Mesenchymal stem cell (in vitro differentiated cells and primary cell): ENCODE measurements at regions not wholly inside any gene's neighbourhood (a gene's known extent, or its start where the extent isn't known, plus 50 kb on each side); places are given as distances from the start of the nearest gene placed in this dataset.

Source experiments
- DNase-seq: peaks from one replicate; pipeline ENCODE4 v3.0.0-alpha.2; 2013
- H2AFZ ChIP-seq: one replicate; pipeline ENCODE4 v1.6.1; 2013; ENCODE audit warnings: low read depth, mild to moderate bottlenecking, control low read depth, inconsistent platforms, low read length, moderate library complexity
- H2AK5ac ChIP-seq: 2 replicates; pipeline ENCODE4 v1.6.1; 2013; ENCODE audit warnings: low read length, moderate library complexity, mild to moderate bottlenecking, inconsistent platforms; ENCODE audit not compliant: severe bottlenecking
- H2BK120ac ChIP-seq: one replicate; pipeline ENCODE4 v1.6.1; 2013; ENCODE audit warnings: low read depth, mild to moderate bottlenecking, inconsistent platforms, low read length, moderate library complexity
- H2BK12ac ChIP-seq, 2 experiments: one replicate each; pipeline ENCODE4 v1.6.1; 2013; ENCODE audit warnings: inconsistent platforms in 2 of 2, low read length in 2 of 2, mild to moderate bottlenecking in 2 of 2, moderate library complexity in 2 of 2, control low read depth in 1 of 2
- H2BK15ac ChIP-seq: one replicate; pipeline ENCODE4 v1.6.1; 2013; ENCODE audit warnings: mild to moderate bottlenecking, low read depth, inconsistent platforms; ENCODE audit not compliant: poor library complexity, severe bottlenecking
- H2BK5ac ChIP-seq: 2 replicates; pipeline ENCODE4 v1.6.1; 2013; ENCODE audit warnings: low read depth, mild to moderate bottlenecking, low read length, control low read depth, inconsistent platforms; ENCODE audit not compliant: poor library complexity, severe bottlenecking
- H3K14ac ChIP-seq, 2 experiments: one replicate each; pipeline ENCODE4 v1.6.1; 2013; ENCODE audit warnings: inconsistent platforms in 2 of 2, low read length in 2 of 2, control low read depth in 1 of 2, mild to moderate bottlenecking in 1 of 2, moderate library complexity in 1 of 2
- H3K18ac ChIP-seq, 2 experiments: one replicate each; pipeline ENCODE4 v1.6.1; 2013; ENCODE audit warnings: inconsistent platforms in 2 of 2, low read length in 2 of 2, control low read depth in 1 of 2, low read depth in 1 of 2, mild to moderate bottlenecking in 1 of 2
- H3K23ac ChIP-seq, 2 experiments: one replicate each; pipeline ENCODE4 v1.6.1; 2013; ENCODE audit warnings: inconsistent platforms in 2 of 2, low read length in 2 of 2, mild to moderate bottlenecking in 2 of 2, moderate library complexity in 2 of 2, control low read depth in 1 of 2
- H3K27ac ChIP-seq: 2 replicates; pipeline ENCODE4 v1.5.1; 2013; ENCODE audit warnings: mild to moderate bottlenecking, moderate library complexity, low read length, control low read depth, inconsistent platforms; ENCODE audit not compliant: poor library complexity, severe bottlenecking
- H3K27me3 ChIP-seq, 2 experiments: 2 replicates each; pipeline versions ENCODE4 v1.6.1 to v1.7.0; 2013; ENCODE audit warnings: low read length in 2 of 2, mild to moderate bottlenecking in 2 of 2, moderate library complexity in 2 of 2, control low read depth in 1 of 2, inconsistent platforms in 1 of 2; ENCODE audit not compliant: control insufficient read depth in 1 of 2, insufficient read depth in 1 of 2
- H3K36me3 ChIP-seq, 2 experiments: 2 replicates each; pipeline versions ENCODE4 v1.6.1 to v1.7.0; 2013; ENCODE audit warnings: low read length in 2 of 2, control low read depth in 1 of 2, inconsistent platforms in 1 of 2, low read depth in 1 of 2, mild to moderate bottlenecking in 1 of 2; ENCODE audit not compliant: insufficient read depth in 2 of 2, control insufficient read depth in 1 of 2
- H3K4ac ChIP-seq, 2 experiments: one replicate each; pipeline ENCODE4 v1.6.1; 2013; ENCODE audit warnings: inconsistent platforms in 2 of 2, low read length in 2 of 2, mild to moderate bottlenecking in 2 of 2, moderate library complexity in 2 of 2, control low read depth in 1 of 2, low read depth in 1 of 2
- H3K4me1 ChIP-seq: 2 replicates; pipeline ENCODE4 v1.6.1; 2013; ENCODE audit warnings: low read depth, low read length, control low read depth; ENCODE audit not compliant: control insufficient read depth, insufficient read depth
- H3K4me2 ChIP-seq: 2 replicates; pipeline ENCODE4 v1.6.1; 2013; ENCODE audit warnings: low read length, mild to moderate bottlenecking, inconsistent platforms; ENCODE audit not compliant: poor library complexity, severe bottlenecking
- H3K4me3 ChIP-seq, 2 experiments: 2 replicates each; pipeline versions ENCODE4 v1.5.1 to v1.7.0; 2013; ENCODE audit warnings: low read length in 2 of 2, mild to moderate bottlenecking in 2 of 2, control low read depth in 1 of 2, low read depth in 1 of 2; ENCODE audit not compliant: insufficient read depth in 1 of 2
- H3K79me1 ChIP-seq: replicated peaks from 2 replicates; pipeline ENCODE4 v1.6.1; 2013; ENCODE audit warnings: mild to moderate bottlenecking, control low read depth, low read length, inconsistent platforms; ENCODE audit not compliant: poor library complexity, severe bottlenecking
- H3K9ac ChIP-seq: 2 replicates; pipeline ENCODE4 v1.7.0; 2013; ENCODE audit warnings: mild to moderate bottlenecking, low read length, moderate library complexity
- H3K9me3 ChIP-seq: 2 replicates; pipeline ENCODE4 v1.7.0; 2013; ENCODE audit warnings: mild to moderate bottlenecking, low read length; ENCODE audit not compliant: control insufficient read depth
- H4K8ac ChIP-seq: one replicate; pipeline ENCODE4 v1.6.1; 2013; ENCODE audit warnings: inconsistent platforms, mild to moderate bottlenecking, low read length, moderate library complexity
- H4K91ac ChIP-seq: one replicate; pipeline ENCODE4 v1.6.1; 2013; ENCODE audit warnings: mild to moderate bottlenecking, low read length, inconsistent platforms
- WGBS: methylation state at CpG from one replicate; pipeline ENCODE4 v1.1.7; 2013; ENCODE audit warnings: mixed read lengths; 5-methylcytosine and 5-hydroxymethylcytosine counted together

DNA sequence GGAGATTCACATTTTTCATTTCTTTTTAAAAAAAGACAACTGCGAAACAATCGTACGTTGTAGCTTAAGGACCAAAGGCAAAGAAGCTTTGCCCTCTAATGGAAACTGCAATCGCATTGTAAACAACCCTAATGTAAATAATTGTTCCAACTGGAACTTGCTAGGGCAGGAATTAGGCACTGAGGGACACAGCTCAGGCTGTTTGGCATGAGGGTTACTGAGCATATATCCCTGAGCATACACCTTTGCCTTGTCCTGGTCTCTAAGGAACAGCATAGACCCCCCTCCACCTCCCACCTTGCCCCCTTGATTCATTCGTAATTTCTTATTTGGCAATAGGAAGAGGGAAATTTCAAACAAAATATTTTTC, 396.4 kb downstream of the LNPK start:
- Histone ChIP-seq H3K9me3 (no peaks in the 10 kb centered on the region), H2BK15ac (no peak overlapping the region), H3K36me3 (no peaks in the 10 kb centered on the region), H3K27ac (no peak overlapping the region), H3K14ac (no peak overlapping the region), H3K4me3 (no peak overlapping the region), H2AK5ac (no peak overlapping the region), H3K18ac (no peak overlapping the region), H3K27me3 (no peaks in the 10 kb centered on the region), H3K79me1 (no peaks in the 10 kb centered on the region), H3K4me2 (no peak overlapping the region), H4K8ac (no peak overlapping the region), H3K4me1 (no peaks in the 10 kb centered on the region), H2BK120ac (no peak overlapping the region), H2AFZ (no peak overlapping the region), H3K23ac (no peak overlapping the region), H4K91ac (no peak overlapping the region), H2BK5ac (no peak overlapping the region), H3K9ac (no peak overlapping the region), H2BK12ac (no peak overlapping the region), H3K4ac (no peak overlapping the region)
- DNase-seq, result no peak
- WGBS, result 80% methylated on average over 5 of the region's 5 CpGs

- H3K9ac ChIP-seq, result no peak overlapping the region
- H3K79me1 ChIP-seq, result no peaks in the 10 kb centered on the region
- no peak overlapping the region for H3K18ac ChIP-seq
- no peak overlapping the region for H3K14ac ChIP-seq
- WGBS, result no CpG with 5 or more reads among the region's 1 CpG
- H4K8ac ChIP-seq, result no peak overlapping the region
- H2BK15ac ChIP-seq, result no peak overlapping the region
- no peak overlapping the region for H4K91ac ChIP-seq
- H3K4me2 ChIP-seq, result no peak overlapping the region
- H3K27me3 ChIP-seq, result no peaks in the 10 kb centered on the region
- no peak overlapping the region for H3K4ac ChIP-seq
- no peak overlapping the region for H2BK5ac ChIP-seq
- no peak overlapping the region for H2AFZ ChIP-seq
- no peak overlapping the region for H3K23ac ChIP-seq
- no peaks in the 10 kb centered on the region for H3K9me3 ChIP-seq
- no peak overlapping the region for H2BK120ac ChIP-seq
- no peak overlapping the region for H3K4me3 ChIP-seq
- DNase-seq, result no peak
- H3K27ac ChIP-seq, result no peak overlapping the region
- H3K4me1 ChIP-seq, result no peaks in the 10 kb centered on the region
- no peak overlapping the region for H2AK5ac ChIP-seq
- H2BK12ac ChIP-seq, result no peak overlapping the region
- no peaks in the 10 kb centered on the region for H3K36me3 ChIP-seq
Observed at GRCh38 chr2:175601969-175602368, 400.1 kb downstream of the LNPK start.

- Histone ChIP-seq H3K27ac (no peak overlapping the region), H3K9ac (peak overlapping the region; percentile 84), H3K4me1 (no peaks in the 10 kb centered on the region), H2BK120ac (no peak overlapping the region), H2AK5ac (no peak overlapping the region), H3K27me3 (no peaks in the 10 kb centered on the region), H2BK12ac (no peak overlapping the region), H3K4me3 (peak overlapping the region in 1 of 2 experiments; percentile 7), H3K36me3 (no peaks in the 10 kb centered on the region), H4K91ac (no peak overlapping the region), H2BK15ac (no peak overlapping the region), H3K79me1 (no peaks in the 10 kb centered on the region), H2AFZ (no peak overlapping the region), H3K23ac (no peak overlapping the region), H3K14ac (no peak overlapping the region), H3K18ac (no peak overlapping the region), H3K4ac (no peak overlapping the region), H3K4me2 (no peak overlapping the region), H4K8ac (no peak overlapping the region), H3K9me3 (no peaks in the 10 kb centered on the region), H2BK5ac (no peak overlapping the region)
- DNase-seq, result peak; percentile 3
- WGBS, result 84% methylated on average over 5 of the region's 7 CpGs
Observed at GRCh38 chr2:175599966-175600831, 401.9 kb downstream of the LNPK start.

GRCh38 chr2:175597286-175597685, 404.8 kb downstream of the LNPK start:
- H2BK12ac ChIP-seq, result no peak overlapping the region
- no peak for DNase-seq
- no peak overlapping the region for H2AK5ac ChIP-seq
- H3K27me3 ChIP-seq, result no peaks in the 10 kb centered on the region
- no peak overlapping the region for H3K4ac ChIP-seq
- no peak overlapping the region for H3K14ac ChIP-seq
- H3K4me2 ChIP-seq, result no peak overlapping the region
- no peak overlapping the region for H4K91ac ChIP-seq
- H2BK5ac ChIP-seq, result no peak overlapping the region
- H3K27ac ChIP-seq, result no peak overlapping the region
- no peak overlapping the region for H3K4me3 ChIP-seq
- no peaks in the 10 kb centered on the region for H3K9me3 ChIP-seq
- H3K4me1 ChIP-seq, result no peaks in the 10 kb centered on the region
- H2BK15ac ChIP-seq, result no peak overlapping the region
- no peak overlapping the region for H2BK120ac ChIP-seq
- no peaks in the 10 kb centered on the region for H3K79me1 ChIP-seq
- no peak overlapping the region for H3K18ac ChIP-seq
- H3K36me3 ChIP-seq, result no peaks in the 10 kb centered on the region
- no peak overlapping the region for H4K8ac ChIP-seq
- no peak overlapping the region for H3K9ac ChIP-seq
- no peak overlapping the region for H2AFZ ChIP-seq
- no peak overlapping the region for H3K23ac ChIP-seq
